Eye (tissue), 1 donor: ENCODE measurements at regions not wholly inside any gene's neighbourhood (a gene's known extent, or its start where the extent isn't known, plus 50 kb on each side); places are given as distances from the start of the nearest gene placed in this dataset.
"Not testable (repeated sequence)": the region's sequence is repeated elsewhere in the genome, so short reads cannot be mapped to it uniquely, and the experiment has no call there.

Source experiments
- DNase-seq: peaks from one replicate; pipeline ENCODE4 v3.0.0-alpha.2; 2015

- DNase-seq, result no peak
Measured at GRCh38 chr4:26181616-26182015, 139.2 kb upstream of the RBPJ start.

GRCh38 chr4:26183017-26183416 is 137.8 kb upstream of the RBPJ start:
- no peak for DNase-seq

GRCh38 chr4:26185436-26185835 is 135.4 kb upstream of the RBPJ start:
- no peak for DNase-seq

- no peak for DNase-seq
Measured at GRCh38 chr4:26191353-26191752, 129.5 kb upstream of the RBPJ start.

GRCh38 chr4:26192899-26193869 is 127.6 kb upstream of the RBPJ start:
- DNase-seq, result no peak

GRCh38 chr4:26194764-26195163 is 126.0 kb upstream of the RBPJ start:
- DNase-seq, result no peak

- no peak for DNase-seq
Measured at GRCh38 chr4:26196567-26196966, 124.2 kb upstream of the RBPJ start.

GRCh38 chr4:26197018-26197779 is 123.6 kb upstream of the RBPJ start:
- DNase-seq, result no peak

- not testable (repeated sequence) for DNase-seq
Measured at GRCh38 chr4:26198931-26199330, 121.9 kb upstream of the RBPJ start.

GRCh38 chr4:26199596-26199995 is 121.2 kb upstream of the RBPJ start:
- DNase-seq, result no peak

GRCh38 chr4:26201120-26201519 is 119.7 kb upstream of the RBPJ start:
- no peak for DNase-seq

GRCh38 chr4:26204249-26204825 is 116.5 kb upstream of the RBPJ start:
- DNase-seq, result no peak

GRCh38 chr4:26204911-26205370 is 115.9 kb upstream of the RBPJ start:
- DNase-seq, result no peak

- peak; percentile 83 for DNase-seq
Measured at GRCh38 chr4:26206339-26206738, 114.5 kb upstream of the RBPJ start.

- DNase-seq, result peak; percentile 42
Measured at GRCh38 chr4:26206999-26207398, 113.8 kb upstream of the RBPJ start.

GRCh38 chr4:26207631-26208030 is 113.2 kb upstream of the RBPJ start:
- DNase-seq, result no peak

GRCh38 chr4:26208237-26208994 is 112.4 kb upstream of the RBPJ start:
- DNase-seq, result no peak

GRCh38 chr4:26209378-26209777 is 111.4 kb upstream of the RBPJ start:
- DNase-seq, result not testable (repeated sequence)

GRCh38 chr4:26212528-26212927 is 108.3 kb upstream of the RBPJ start:
- no peak for DNase-seq

GRCh38 chr4:26213317-26213716 is 107.5 kb upstream of the RBPJ start:
- DNase-seq, result no peak

GRCh38 chr4:26214994-26215393 is 105.8 kb upstream of the RBPJ start:
- no peak for DNase-seq

- no peak for DNase-seq
Measured at GRCh38 chr4:26215725-26216124, 105.1 kb upstream of the RBPJ start.

- DNase-seq, result no peak
Measured at GRCh38 chr4:26217481-26217880, 103.3 kb upstream of the RBPJ start.
